IMR-90 (cell line): ENCODE measurements at regions not wholly inside any gene's neighbourhood (a gene's known extent, or its start where the extent isn't known, plus 50 kb on each side); places are given as distances from the start of the nearest gene placed in this dataset.

Experiments
- ATAC-seq: fragments of 200-7000 bp; cut with Tn5 transposase; 2 replicates; pipeline ENCODE4 v1.9.1; 2020; ENCODE audit warnings: low read depth, mild to moderate bottlenecking, moderate library complexity
- BruUV-seq: library from RNA; stranded (reverse); fragments of 400-500 nt; replicated peaks from 2 replicates; lab custom pipeline; 2021; lab: Mats Ljungman, UMichigan
- CTCF ChIA-PET: fragments of 300-600 bp; formaldehyde crosslinking; extraction: SDS; loops from one replicate; lab custom pipeline; 2021; ENCODE audit warnings: antibody characterized with exemption; lab: Yijun Ruan, JAX
- POLR2A ChIA-PET: fragments of 300-600 bp; sonication (Branson Sonifier 250); formaldehyde crosslinking; loops from one replicate; lab custom pipeline; 2022; ENCODE audit warnings: antibody characterized with exemption; ENCODE audit not compliant: unreplicated experiment; lab: Charles Lee
- DNase-seq: peaks from one replicate; pipeline ENCODE4 v3.0.0; 2013
- H2AFZ ChIP-seq: replicated peaks from 2 replicates; pipeline ENCODE3; 2013; ENCODE audit warnings: low read length, mild to moderate bottlenecking; ENCODE audit not compliant: poor library complexity
- H2AK5ac ChIP-seq: 2 replicates; pipeline ENCODE4 v1.6.1; 2013; ENCODE audit warnings: low read depth, low read length, inconsistent platforms
- H2AK9ac ChIP-seq: replicated peaks from 2 replicates; pipeline ENCODE3; 2013; ENCODE audit warnings: mild to moderate bottlenecking, low read depth, low read length, moderate library complexity; ENCODE audit not compliant: poor library complexity
- H2BK120ac ChIP-seq: 2 replicates; pipeline ENCODE4 v1.6.1; 2013; ENCODE audit warnings: low read depth, low read length, inconsistent platforms
- H2BK15ac ChIP-seq: 3 replicates; pipeline ENCODE4 v1.6.1; 2013; ENCODE audit warnings: low read depth, low read length, inconsistent platforms
- H2BK20ac ChIP-seq: 2 replicates; pipeline ENCODE4 v1.6.1; 2013; ENCODE audit warnings: low read depth, mild to moderate bottlenecking, inconsistent platforms, low read length, moderate library complexity
- H2BK5ac ChIP-seq: 2 replicates; pipeline ENCODE4 v1.6.1; 2013; ENCODE audit warnings: mild to moderate bottlenecking, low read depth, low read length, inconsistent platforms; ENCODE audit not compliant: poor library complexity, severe bottlenecking
- H3K14ac ChIP-seq: replicated peaks from 2 replicates; pipeline ENCODE4 v1.6.1; 2013; ENCODE audit warnings: low read depth, low read length, inconsistent platforms
- H3K18ac ChIP-seq: 2 replicates; pipeline ENCODE4 v1.6.1; 2013; ENCODE audit warnings: low read depth, low read length, control low read depth
- H3K23ac ChIP-seq: 2 replicates; pipeline ENCODE4 v1.6.1; 2013; ENCODE audit warnings: low read depth, low read length, inconsistent platforms
- H3K27ac ChIP-seq: 2 replicates; pipeline ENCODE4 v1.5.1; 2013; ENCODE audit warnings: mild to moderate bottlenecking, control low read depth, low read length; ENCODE audit not compliant: insufficient read depth
- H3K27me3 ChIP-seq: 2 replicates; pipeline ENCODE4 v1.6.1; 2013; ENCODE audit warnings: low read length; ENCODE audit not compliant: control insufficient read depth, insufficient read depth
- H3K36me3 ChIP-seq: 2 replicates; pipeline ENCODE4 v1.6.1; 2013; ENCODE audit warnings: low read length, mixed read lengths; ENCODE audit not compliant: control insufficient read depth, insufficient read depth
- H3K4ac ChIP-seq: 2 replicates; pipeline ENCODE4 v1.6.1; 2013; ENCODE audit warnings: low read depth, low read length, inconsistent platforms
- H3K4me1 ChIP-seq: 2 replicates; pipeline ENCODE4 v1.6.1; 2013; ENCODE audit warnings: low read length, mixed read lengths; ENCODE audit not compliant: control insufficient read depth, insufficient read depth
- H3K4me2 ChIP-seq: 2 replicates; pipeline ENCODE4 v1.6.1; 2013; ENCODE audit warnings: low read depth, mild to moderate bottlenecking, control low read depth, low read length, moderate library complexity
- H3K4me3 ChIP-seq: 2 replicates; pipeline ENCODE4 v1.5.1; 2013; ENCODE audit warnings: low read depth, mild to moderate bottlenecking, control low read depth, low read length, moderate library complexity; ENCODE audit not compliant: insufficient read depth
- H3K56ac ChIP-seq: 2 replicates; pipeline ENCODE4 v1.6.1; 2013; ENCODE audit warnings: low read length, inconsistent platforms; ENCODE audit not compliant: insufficient read depth; ENCODE audit errors: extremely low read depth
- H3K79me1 ChIP-seq, 2 experiments: 2 replicates each; pipeline ENCODE4 v1.6.1; 2013; ENCODE audit warnings: low read length in 2 of 2, inconsistent platforms in 1 of 2, low read depth in 1 of 2
- H3K9ac ChIP-seq: 2 replicates; pipeline ENCODE4 v1.6.1; 2013; ENCODE audit warnings: low read depth, low read length, control low read depth
- H3K9me1 ChIP-seq: 2 replicates; pipeline ENCODE4 v1.6.1; 2013; ENCODE audit warnings: low read length, inconsistent platforms; ENCODE audit not compliant: insufficient read depth
- H3K9me3 ChIP-seq: 2 replicates; pipeline ENCODE4 v1.6.1; 2013; ENCODE audit warnings: low read length; ENCODE audit not compliant: control insufficient read depth, insufficient read depth
- H4K20me1 ChIP-seq: 2 replicates; pipeline ENCODE4 v1.6.1; 2013; ENCODE audit warnings: low read length, inconsistent platforms; ENCODE audit not compliant: insufficient read depth
- H4K5ac ChIP-seq: 2 replicates; pipeline ENCODE4 v1.6.1; 2013; ENCODE audit warnings: mild to moderate bottlenecking, low read depth, low read length, control low read depth
- H4K8ac ChIP-seq, 2 experiments: 2 replicates each; pipeline ENCODE4 v1.6.1; 2013; ENCODE audit warnings: low read depth in 2 of 2, low read length in 2 of 2, control low read depth in 1 of 2, inconsistent platforms in 1 of 2
- H4K91ac ChIP-seq: 2 replicates; pipeline ENCODE4 v1.6.1; 2013; ENCODE audit warnings: low read depth, low read length, inconsistent platforms; ENCODE audit not compliant: insufficient read depth
- CHD1 ChIP-seq: IDR thresholded peaks from 2 replicates; pipeline ENCODE4 v1.6.1; 2012; ENCODE audit warnings: low read depth, low read length, improper control_type of control experiment
- ELK1 ChIP-seq: fragments of 150-350 bp; IDR thresholded peaks from 2 replicates; pipeline ENCODE4 v1.6.1; 2016; ENCODE audit warnings: low read depth, mild to moderate bottlenecking, low read length, moderate library complexity, borderline replicate concordance
- MAZ ChIP-seq: IDR thresholded peaks from 2 replicates; pipeline ENCODE4 v1.6.1; 2012; ENCODE audit warnings: low read depth, mild to moderate bottlenecking, low read length, improper control_type of control experiment, moderate library complexity, borderline replicate concordance
- WGBS, 2 experiments: methylation state at CpG; one replicate each; pipeline versions ENCODE4 v1.1.5 to v1.1.7; 2013; ENCODE audit warnings: missing lambda C conversion rate in 2 of 2; ENCODE audit not compliant: insufficient read length in 1 of 2; ENCODE audit errors: extremely low coverage in 2 of 2; 5-methylcytosine and 5-hydroxymethylcytosine counted together
- dilution Hi-C: fragments of 300-500 bp; cut with HindIII; formaldehyde crosslinking; loops from one replicate; pipeline ENCODE4 v1.14.3; 2018; ENCODE audit warnings: low sequenced_read_pairs; ENCODE audit not compliant: unreplicated experiment
- in situ Hi-C: fragments of 300-500 bp; cut with MboI; formaldehyde crosslinking; loops from 3 replicates; pipeline ENCODE4 v1.14.3; 2019; ENCODE audit warnings: low sequenced_read_pairs, inconsistent platforms, mixed read lengths
- intact Hi-C: fragments of 100-400 bp; cut with micrococcal nuclease; formaldehyde crosslinking; loops from 2 replicates; pipeline ENCODE4 v1.10.0; 2022

- CTCF ChIA-PET, result no interaction called here
- WGBS, 2 experiments, result no CpG with 5 or more reads among the region's 5 CpGs
- in situ Hi-C loops, result no loop called here
Observed at GRCh38 chr16:48822431-48822830, 212.5 kb upstream of the N4BP1 start.

More at GRCh38 chr16:48822431-48822830, 212.5 kb upstream of the N4BP1 start:
- Histone ChIP-seq H3K36me3 (no peaks in the 10 kb centered on the region), H4K91ac (no peak overlapping the region), H3K4ac (no peak overlapping the region), H3K27me3 (no peaks in the 10 kb centered on the region), H2AK5ac (no peak overlapping the region), H4K8ac (no peak overlapping the region), H3K4me2 (no peak overlapping the region), H3K18ac (no peak overlapping the region), H3K23ac (no peak overlapping the region), H2BK5ac (no peak overlapping the region), H2AFZ (no peak overlapping the region), H3K27ac (no peak overlapping the region), H4K5ac (no peak overlapping the region), H2BK15ac (no peak overlapping the region), H3K4me3 (no peak overlapping the region), H2AK9ac (no peak overlapping the region), H3K14ac (no peak overlapping the region), H3K9me1 (no peaks in the 10 kb centered on the region), H3K4me1 (no peaks in the 10 kb centered on the region), H2BK120ac (no peak overlapping the region), H3K9ac (no peak overlapping the region), H2BK20ac (no peak overlapping the region), H4K20me1 (no peaks in the 10 kb centered on the region), H3K56ac (no peak overlapping the region), H3K9me3 (no peaks in the 10 kb centered on the region), H3K79me1 (no peaks in the 10 kb centered on the region)
- BruUV-seq, result no TSS peak
- intact Hi-C loops (no loop called here), dilution Hi-C loops (no loop called here)
- ATAC-seq (no peak), DNase-seq (no peak)
- TF ChIP-seq ELK1 (no peak), MAZ (no peak), CHD1 (no peak)
- POLR2A ChIA-PET, result no interaction called here
